Astrocyte of the cerebellum (primary cell): ENCODE measurements at regions not wholly inside any gene's neighbourhood (a gene's known extent, or its start where the extent isn't known, plus 50 kb on each side); places are given as distances from the start of the nearest gene placed in this dataset.

Experiments
- DNase-seq: peaks from one replicate; pipeline ENCODE4 v3.0.0-alpha.2; 2011; ENCODE audit warnings: low read depth
- H3K4me3 ChIP-seq: 2 replicates; pipeline ENCODE4 v1.5.1; 2011; ENCODE audit warnings: mild to moderate bottlenecking, low read depth, low read length, moderate library complexity
- CTCF ChIP-seq: IDR thresholded peaks from 2 replicates; pipeline ENCODE4 v1.5.1; 2012; ENCODE audit warnings: low read length, low read depth, moderate library complexity, mild to moderate bottlenecking; ENCODE audit errors: missing control alignments
- in situ Hi-C: cut with HindIII; loops from 2 replicates; pipeline ENCODE4 v1.10.0; 2017; ENCODE audit warnings: low sequenced_read_pairs

DNA sequence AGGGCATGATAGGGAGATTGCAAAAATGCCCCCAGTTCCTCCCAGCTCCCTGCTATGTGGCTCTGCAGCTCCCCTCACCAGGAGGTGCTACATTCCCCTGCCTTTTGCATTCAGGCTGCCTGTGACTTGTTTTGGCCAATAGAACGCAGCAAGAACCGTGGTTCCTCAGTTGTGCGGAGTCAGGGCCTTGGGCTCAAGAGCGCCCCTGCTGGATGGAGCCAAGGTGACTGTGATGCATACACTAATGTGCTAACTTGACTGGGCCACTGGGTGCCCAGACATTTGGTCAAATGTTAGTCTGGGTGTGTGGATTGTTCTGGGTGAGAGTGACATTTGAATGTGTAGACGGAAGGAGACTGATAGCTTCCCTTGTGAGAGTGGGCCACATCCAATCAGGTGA lies 123.3 kb upstream of the MVB12B start:
- no peak for TF ChIP-seq CTCF
- DNase-seq = no peak
- no peak overlapping the region for H3K4me3 ChIP-seq
- in situ Hi-C loops = no loop called here

- in situ Hi-C loops = no loop called here
- TF ChIP-seq CTCF = no peak
- H3K4me3 ChIP-seq = no peak overlapping the region
- no peak for DNase-seq
Measured at GRCh38 chr9:126204197-126204596, 122.4 kb upstream of the MVB12B start.

DNA sequence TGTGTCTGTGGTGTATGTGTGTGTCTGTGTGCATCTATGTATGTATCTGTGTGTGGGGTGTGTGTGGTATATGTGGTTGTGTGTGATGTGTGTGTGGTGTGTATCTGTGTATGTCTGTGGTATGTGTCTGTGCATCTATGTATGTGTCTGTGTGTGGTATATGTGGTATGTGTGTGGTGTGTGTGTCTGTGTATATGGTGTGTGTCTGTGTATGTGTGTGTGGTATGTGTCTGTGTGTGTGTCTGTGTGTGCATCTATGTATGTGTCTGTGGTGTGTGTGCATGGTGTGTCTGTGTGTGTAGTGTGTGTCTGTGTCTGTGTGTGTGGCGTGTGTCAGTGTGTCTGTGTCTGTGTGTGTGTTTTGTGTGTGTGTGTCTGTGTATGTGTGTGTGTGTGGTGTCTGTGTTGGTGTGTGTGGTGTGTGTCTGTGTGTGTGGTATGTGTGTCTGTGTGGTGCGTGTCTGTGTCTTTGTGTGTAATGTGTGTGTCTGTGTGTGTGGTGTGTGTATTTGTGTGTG lies 121.9 kb upstream of the MVB12B start:
- TF ChIP-seq CTCF = no peak

GRCh38 chr9:126205265-126205664 lies 121.4 kb upstream of the MVB12B start:
- no peak for TF ChIP-seq CTCF
- DNase-seq = no peak
- H3K4me3 ChIP-seq = no peak overlapping the region
- in situ Hi-C loops = no loop called here

More for the DNA sequence above, 121.9 kb upstream of the MVB12B start:
- in situ Hi-C loops = no loop called here
- H3K4me3 ChIP-seq = no peak overlapping the region
- no peak for DNase-seq

GRCh38 chr9:126205845-126206498 lies 120.7 kb upstream of the MVB12B start:
- in situ Hi-C loops = no loop called here
- no peak for TF ChIP-seq CTCF
- H3K4me3 ChIP-seq = no peak overlapping the region
- DNase-seq = no peak

GRCh38 chr9:126207256-126207655 lies 119.4 kb upstream of the MVB12B start:
- no peak for TF ChIP-seq CTCF
- in situ Hi-C loops = no loop called here
- DNase-seq = no peak
- H3K4me3 ChIP-seq = no peak overlapping the region
